Fibroblast of pulmonary artery (primary cell): ENCODE measurements at regions not wholly inside any gene's neighbourhood (a gene's known extent, or its start where the extent isn't known, plus 50 kb on each side); places are given as distances from the start of the nearest gene placed in this dataset.

Experiments
- DNase-seq: peaks from one replicate; pipeline ENCODE4 v3.0.0-alpha.2; 2010; ENCODE audit warnings: low read depth
- H3K4me3 ChIP-seq: replicated peaks from 2 replicates; pipeline ENCODE4 v1.5.1; 2011; ENCODE audit warnings: low read depth, mild to moderate bottlenecking, control low read depth, low read length, moderate library complexity
- TF ChIP-seq, protein P1 (sequence below): IDR thresholded peaks from 2 replicates; pipeline ENCODE4 v1.5.1; 2011; ENCODE audit warnings: mild to moderate bottlenecking, control low read depth, low read length, inconsistent platforms; ENCODE audit errors: missing control alignments

DNA sequence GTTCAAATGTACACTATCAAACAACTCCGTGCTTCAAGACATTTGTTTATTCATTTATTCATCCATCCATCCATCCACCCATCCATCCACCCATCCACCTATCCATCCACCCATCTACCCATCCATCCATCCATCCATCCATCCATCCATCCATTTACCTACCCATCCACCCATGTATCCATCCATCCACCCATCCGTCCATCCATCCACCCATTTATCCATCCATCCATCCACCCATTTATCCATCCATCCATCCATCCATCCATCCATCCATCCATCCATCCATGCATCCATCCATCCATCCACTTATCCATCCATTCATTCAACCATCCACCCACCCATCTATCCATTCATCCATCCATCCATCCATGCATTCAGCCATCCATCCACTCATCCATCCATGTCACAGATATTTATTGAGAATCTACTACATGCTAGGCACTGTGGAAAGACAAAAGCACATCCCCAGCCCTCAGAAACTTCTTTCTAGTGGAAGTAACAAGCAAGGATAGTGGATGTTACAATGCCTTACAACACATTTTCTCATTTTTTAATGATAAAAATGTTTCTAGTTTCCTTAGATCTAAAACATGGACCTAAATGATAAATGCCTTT, 237.6 kb downstream of the ZNF536 start:
- TF ChIP-seq, protein P1, sequence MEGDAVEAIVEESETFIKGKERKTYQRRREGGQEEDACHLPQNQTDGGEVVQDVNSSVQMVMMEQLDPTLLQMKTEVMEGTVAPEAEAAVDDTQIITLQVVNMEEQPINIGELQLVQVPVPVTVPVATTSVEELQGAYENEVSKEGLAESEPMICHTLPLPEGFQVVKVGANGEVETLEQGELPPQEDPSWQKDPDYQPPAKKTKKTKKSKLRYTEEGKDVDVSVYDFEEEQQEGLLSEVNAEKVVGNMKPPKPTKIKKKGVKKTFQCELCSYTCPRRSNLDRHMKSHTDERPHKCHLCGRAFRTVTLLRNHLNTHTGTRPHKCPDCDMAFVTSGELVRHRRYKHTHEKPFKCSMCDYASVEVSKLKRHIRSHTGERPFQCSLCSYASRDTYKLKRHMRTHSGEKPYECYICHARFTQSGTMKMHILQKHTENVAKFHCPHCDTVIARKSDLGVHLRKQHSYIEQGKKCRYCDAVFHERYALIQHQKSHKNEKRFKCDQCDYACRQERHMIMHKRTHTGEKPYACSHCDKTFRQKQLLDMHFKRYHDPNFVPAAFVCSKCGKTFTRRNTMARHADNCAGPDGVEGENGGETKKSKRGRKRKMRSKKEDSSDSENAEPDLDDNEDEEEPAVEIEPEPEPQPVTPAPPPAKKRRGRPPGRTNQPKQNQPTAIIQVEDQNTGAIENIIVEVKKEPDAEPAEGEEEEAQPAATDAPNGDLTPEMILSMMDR = no peak
- no peak for DNase-seq
- H3K4me3 ChIP-seq = no peak overlapping the region

- no peak overlapping the region for H3K4me3 ChIP-seq
- TF ChIP-seq, protein P1 = no peak
- DNase-seq = no peak
Observed at GRCh38 chr19:30608471-30608870, 236.3 kb downstream of the ZNF536 start.
